Rectal smooth muscle tissue (tissue), 1 donor: ENCODE measurements at regions not wholly inside any gene's neighbourhood (a gene's known extent, or its start where the extent isn't known, plus 50 kb on each side); places are given as distances from the start of the nearest gene placed in this dataset.
"Not testable (repeated sequence)": the region's sequence is repeated elsewhere in the genome, so short reads cannot be mapped to it uniquely, and the experiment has no call there.

ENCODE experiments used
- H3K27ac ChIP-seq: one replicate; pipeline ENCODE4 v1.7.0; 2013; ENCODE audit warnings: low read depth, low read length, inconsistent platforms
- H3K27me3 ChIP-seq: one replicate; pipeline ENCODE4 v1.7.0; 2013; ENCODE audit warnings: low read length; ENCODE audit not compliant: control insufficient read depth, insufficient read depth
- H3K36me3 ChIP-seq: one replicate; pipeline ENCODE4 v1.7.0; 2013; ENCODE audit warnings: low read length; ENCODE audit not compliant: control insufficient read depth, insufficient read depth
- H3K4me1 ChIP-seq: one replicate; pipeline ENCODE4 v1.7.0; 2013; ENCODE audit warnings: low read length; ENCODE audit not compliant: control insufficient read depth, insufficient read depth
- H3K4me3 ChIP-seq: one replicate; pipeline ENCODE4 v1.7.0; 2013; ENCODE audit warnings: low read length
- H3K9ac ChIP-seq: one replicate; pipeline ENCODE4 v1.7.0; 2013; ENCODE audit warnings: low read length

DNA sequence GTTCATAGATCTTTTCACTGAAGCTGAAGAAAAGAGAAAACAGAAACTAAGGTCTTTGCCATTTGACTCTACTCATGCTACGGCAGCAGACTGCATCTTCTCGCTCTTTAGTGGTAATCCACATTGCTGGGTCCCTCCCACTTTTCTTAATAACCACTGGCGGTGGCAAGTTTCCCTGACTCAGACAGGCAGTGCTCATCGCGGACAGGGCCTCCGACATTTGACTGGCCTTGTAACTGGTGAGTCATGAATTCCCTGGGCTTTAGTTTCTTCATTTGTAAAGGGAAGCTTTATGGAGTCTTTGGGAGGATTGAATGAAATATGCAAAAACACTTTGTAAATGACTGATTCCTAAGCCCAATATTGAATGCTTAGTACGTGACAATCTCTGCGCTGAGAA lies 238.2 kb upstream of the RBBP8 start:
- Histone ChIP-seq H3K27me3 (no peaks in the 10 kb centered on the region), H3K4me1 (peaks cover 3% of the 10 kb centered on the region), H3K9ac (no peak overlapping the region), H3K36me3 (no peaks in the 10 kb centered on the region), H3K27ac (no peak overlapping the region), H3K4me3 (no peak overlapping the region)

DNA sequence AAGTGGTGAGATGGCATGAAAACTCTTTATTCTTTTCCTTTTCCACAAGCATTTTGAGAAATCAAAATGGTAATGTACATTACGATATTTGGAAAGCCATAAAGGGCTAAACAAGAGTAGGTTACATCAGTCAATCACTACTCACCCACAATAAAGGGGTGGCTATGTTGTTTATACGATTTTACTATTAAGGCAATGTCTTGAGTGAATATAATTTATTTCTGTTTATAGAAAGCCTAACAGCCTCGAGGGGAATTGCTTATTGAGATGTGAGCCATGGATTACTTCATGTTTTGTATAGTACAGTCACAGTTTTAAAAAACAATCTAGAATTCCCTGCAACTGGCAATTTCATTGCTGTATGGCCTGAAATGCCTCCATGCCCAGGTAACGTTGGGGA lies 237.5 kb upstream of the RBBP8 start:
- H3K4me1 ChIP-seq, result peaks cover 3% of the 10 kb centered on the region
- H3K27ac ChIP-seq, result no peak overlapping the region
- H3K9ac ChIP-seq, result no peak overlapping the region
- H3K36me3 ChIP-seq, result no peaks in the 10 kb centered on the region
- H3K27me3 ChIP-seq, result no peaks in the 10 kb centered on the region
- no peak overlapping the region for H3K4me3 ChIP-seq

DNA sequence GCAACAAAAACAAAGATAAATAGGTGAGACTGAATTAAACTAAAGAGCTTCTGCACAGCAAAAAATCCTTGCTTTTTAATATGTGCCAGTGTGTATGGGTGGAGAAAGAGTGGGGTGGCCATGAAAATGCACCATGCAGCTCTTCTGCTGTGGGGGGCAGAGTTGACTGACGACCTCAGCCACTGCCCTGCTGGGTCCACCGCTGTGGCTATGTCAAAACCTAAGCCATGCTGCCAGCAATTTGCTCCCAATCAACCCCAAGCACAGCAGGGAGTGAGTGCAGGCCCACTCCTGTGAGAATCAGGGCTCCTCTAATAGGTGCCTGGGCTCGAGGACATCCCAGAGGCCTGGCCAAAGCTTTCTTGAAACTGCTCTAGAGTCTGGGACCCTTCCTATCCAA lies 235.6 kb upstream of the RBBP8 start:
- H3K9ac ChIP-seq, result no peak overlapping the region

DNA sequence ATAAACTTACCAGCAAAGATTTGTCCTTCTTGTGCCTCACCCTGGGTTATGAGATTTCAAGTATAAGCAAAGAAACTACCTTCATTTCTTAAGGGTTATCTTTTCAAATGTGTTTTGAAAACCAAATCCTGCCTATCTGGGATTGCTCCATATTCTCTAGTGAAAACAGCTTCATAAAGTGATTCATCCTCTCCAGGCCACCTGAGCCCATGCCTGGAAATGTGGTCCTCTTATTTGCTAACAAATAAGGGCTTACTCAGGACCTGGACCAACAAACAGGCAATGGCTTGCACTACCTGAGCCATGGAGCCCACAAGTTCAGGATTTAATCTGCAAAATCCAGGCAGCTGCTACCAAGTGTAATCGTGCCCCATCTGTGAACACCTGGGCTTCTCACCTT lies 234.4 kb upstream of the RBBP8 start:
- peaks cover 10% of the 10 kb centered on the region for H3K4me1 ChIP-seq
- H3K27ac ChIP-seq, result no peak overlapping the region
- H3K4me3 ChIP-seq, result no peak overlapping the region
- no peaks in the 10 kb centered on the region for H3K36me3 ChIP-seq
- H3K9ac ChIP-seq, result no peak overlapping the region
- H3K27me3 ChIP-seq, result no peaks in the 10 kb centered on the region

More for the DNA sequence above, 235.6 kb upstream of the RBBP8 start:
- Histone ChIP-seq H3K36me3 (no peaks in the 10 kb centered on the region), H3K4me3 (no peak overlapping the region), H3K27me3 (no peaks in the 10 kb centered on the region), H3K4me1 (peaks cover 10% of the 10 kb centered on the region), H3K27ac (no peak overlapping the region)

DNA sequence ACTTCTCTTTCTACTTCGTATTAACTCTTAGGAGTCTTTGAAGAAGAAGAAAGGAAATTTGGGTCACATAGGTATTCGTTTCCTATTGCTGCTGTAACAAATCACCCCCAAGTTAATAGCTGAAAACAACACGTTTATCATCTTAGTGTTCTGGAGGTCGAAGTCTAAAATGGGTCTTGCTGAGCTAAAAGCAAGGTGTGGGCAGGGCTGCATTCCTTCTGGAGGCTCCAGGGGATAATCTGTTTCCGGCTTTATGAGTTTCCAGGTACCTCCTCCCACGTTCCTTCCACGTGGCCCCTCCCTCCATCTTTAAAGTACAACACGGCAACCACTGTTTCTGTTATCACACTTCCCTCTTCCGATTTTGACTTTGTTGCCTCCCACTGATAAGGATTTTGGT lies 233.5 kb upstream of the RBBP8 start:
- no peak overlapping the region for H3K4me3 ChIP-seq
- H3K36me3 ChIP-seq, result no peaks in the 10 kb centered on the region
- peaks cover 10% of the 10 kb centered on the region for H3K4me1 ChIP-seq
- H3K27ac ChIP-seq, result no peak overlapping the region
- H3K27me3 ChIP-seq, result no peaks in the 10 kb centered on the region
- H3K9ac ChIP-seq, result no peak overlapping the region

DNA sequence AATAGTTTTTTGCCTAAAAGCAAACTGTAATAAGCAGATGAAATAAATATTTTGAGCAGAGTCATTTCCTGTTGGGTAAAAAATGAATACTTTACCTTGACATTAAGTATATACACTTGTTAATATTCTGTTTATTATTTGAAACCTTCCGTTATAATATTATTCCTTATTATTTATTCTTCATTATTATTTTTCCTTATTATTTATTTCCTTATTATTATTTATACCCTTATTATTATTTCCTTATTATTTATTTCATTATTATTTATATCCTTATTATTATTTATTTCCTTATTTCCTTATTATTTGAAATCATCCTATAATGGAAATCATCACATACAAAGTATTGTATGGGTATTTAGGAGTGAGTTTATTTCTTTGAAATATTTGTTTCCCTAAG lies 232.2 kb upstream of the RBBP8 start:
- H3K27ac ChIP-seq, result no peak overlapping the region
- H3K4me1 ChIP-seq, result peaks cover 10% of the 10 kb centered on the region
- no peak overlapping the region for H3K4me3 ChIP-seq
- H3K27me3 ChIP-seq, result no peaks in the 10 kb centered on the region
- H3K36me3 ChIP-seq, result no peaks in the 10 kb centered on the region
- H3K9ac ChIP-seq, result no peak overlapping the region

DNA sequence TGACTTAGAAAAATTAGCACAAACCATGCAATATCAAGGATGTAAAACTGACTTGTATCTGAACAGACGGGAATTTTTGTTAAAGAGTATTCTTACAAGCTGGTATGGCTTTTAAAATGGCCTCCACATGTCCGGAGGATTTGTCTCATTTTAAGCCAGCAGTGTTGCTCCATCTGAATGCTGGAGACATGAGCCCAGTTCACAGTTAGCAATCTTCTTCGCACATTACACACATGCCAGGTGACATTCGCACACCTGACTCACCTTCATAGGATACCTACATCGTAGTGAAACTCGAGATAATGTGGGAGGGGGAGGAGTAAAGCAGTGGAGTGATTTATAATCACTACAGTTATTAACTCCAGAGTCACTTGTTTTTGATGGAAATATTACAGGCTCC lies 231.8 kb upstream of the RBBP8 start:
- H3K27ac ChIP-seq, result no peak overlapping the region
- H3K27me3 ChIP-seq, result no peaks in the 10 kb centered on the region
- no peak overlapping the region for H3K9ac ChIP-seq
- H3K4me1 ChIP-seq, result peaks cover 7% of the 10 kb centered on the region
- H3K4me3 ChIP-seq, result no peak overlapping the region
- no peaks in the 10 kb centered on the region for H3K36me3 ChIP-seq

DNA sequence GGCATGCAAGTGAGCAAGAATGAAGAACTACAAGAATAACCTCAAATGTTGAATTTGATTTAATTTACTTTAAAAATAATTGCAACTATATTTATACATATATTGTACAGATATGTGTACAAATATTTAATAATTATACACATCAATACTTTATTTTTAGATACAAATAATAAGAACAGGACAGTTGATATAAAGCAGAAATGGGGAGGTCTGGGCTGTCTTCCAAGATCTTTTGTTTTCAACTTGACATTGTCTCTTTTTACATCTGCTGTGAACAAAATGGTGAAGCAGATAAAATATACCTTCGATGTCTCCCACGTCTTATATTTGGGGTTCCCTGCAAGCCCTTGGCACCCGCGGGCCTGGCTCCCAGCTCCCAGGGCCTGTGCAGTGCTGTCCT lies 231.3 kb upstream of the RBBP8 start:
- no peak overlapping the region for H3K4me3 ChIP-seq
- no peak overlapping the region for H3K9ac ChIP-seq
- H3K4me1 ChIP-seq, result peaks cover 7% of the 10 kb centered on the region
- H3K27ac ChIP-seq, result no peak overlapping the region
- no peaks in the 10 kb centered on the region for H3K36me3 ChIP-seq
- H3K27me3 ChIP-seq, result no peaks in the 10 kb centered on the region

DNA sequence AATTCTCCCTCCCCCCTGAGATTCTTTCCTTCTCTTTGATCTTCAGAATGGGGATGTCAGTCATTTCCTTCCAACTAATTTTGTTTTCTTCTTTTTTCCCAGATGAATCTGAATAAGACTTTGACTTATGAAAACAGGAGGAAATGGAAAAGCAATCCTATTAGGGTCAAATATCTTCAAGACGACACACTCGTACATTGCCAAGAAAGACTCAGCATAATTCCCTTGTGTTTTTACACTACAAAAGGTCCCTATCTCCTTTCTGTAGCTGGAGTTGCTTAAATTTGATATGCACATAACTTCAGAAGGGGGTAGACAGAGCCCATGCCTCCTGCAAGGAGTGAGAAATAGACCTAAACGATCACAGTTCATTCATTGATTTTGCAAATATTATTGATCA lies 230.3 kb upstream of the RBBP8 start:
- H3K4me3 ChIP-seq, result no peak overlapping the region
- peaks cover 7% of the 10 kb centered on the region for H3K4me1 ChIP-seq
- H3K27me3 ChIP-seq, result no peaks in the 10 kb centered on the region
- H3K36me3 ChIP-seq, result no peaks in the 10 kb centered on the region
- H3K9ac ChIP-seq, result no peak overlapping the region
- H3K27ac ChIP-seq, result no peak overlapping the region

DNA sequence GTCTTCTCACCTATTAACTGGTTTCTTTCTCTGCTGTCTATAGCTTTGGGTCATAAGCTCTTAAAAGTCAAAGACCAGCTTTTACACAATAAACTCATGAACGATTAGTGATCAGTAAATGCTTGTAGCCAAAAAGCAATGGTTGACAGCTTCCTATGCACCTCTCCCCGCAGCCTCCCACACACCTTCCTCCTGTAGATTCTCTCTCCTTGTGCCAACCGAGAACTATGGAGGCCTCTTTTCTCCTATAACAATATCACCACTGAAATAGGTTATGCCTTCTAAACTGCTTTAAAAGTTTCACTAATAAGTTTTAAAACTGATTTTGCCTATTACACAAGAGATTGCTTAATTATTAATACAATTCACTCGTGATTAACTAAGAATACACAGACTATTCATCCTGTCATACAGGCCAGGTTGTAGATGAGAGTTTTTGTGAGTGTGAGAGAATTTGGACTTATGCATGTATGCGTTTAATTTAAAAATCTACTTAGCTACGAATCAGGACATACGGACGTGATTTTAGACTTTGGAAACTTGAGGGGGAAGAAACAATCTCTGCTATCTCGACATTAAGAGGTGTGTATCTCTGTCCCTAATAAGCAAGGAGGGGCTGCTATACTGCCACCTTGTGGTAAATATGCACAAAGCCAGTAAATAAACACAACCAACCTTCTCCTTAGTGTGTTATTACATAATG lies 229.1 kb upstream of the RBBP8 start:
- Histone ChIP-seq H3K4me3 (no peak overlapping the region), H3K27me3 (no peaks in the 10 kb centered on the region), H3K4me1 (peaks cover 7% of the 10 kb centered on the region), H3K9ac (no peak overlapping the region), H3K27ac (no peak overlapping the region), H3K36me3 (no peaks in the 10 kb centered on the region)

DNA sequence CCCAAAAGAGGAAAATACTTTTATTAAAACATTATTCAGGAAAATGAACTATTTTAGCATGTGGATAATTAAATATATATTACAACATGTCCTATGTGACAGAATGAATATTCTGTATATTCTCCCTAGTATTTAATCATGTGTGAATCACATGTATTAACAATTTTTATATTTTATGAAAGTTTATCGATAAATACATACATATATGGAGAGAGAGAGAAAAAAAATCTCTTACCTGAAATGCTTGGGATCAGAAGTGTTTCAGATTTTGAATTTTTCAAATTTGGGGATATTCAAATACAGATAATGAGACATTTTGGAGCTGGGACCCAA lies 228.6 kb upstream of the RBBP8 start:
- no peaks in the 10 kb centered on the region for H3K27me3 ChIP-seq
- no peak overlapping the region for H3K4me3 ChIP-seq
- H3K9ac ChIP-seq, result no peak overlapping the region
- no peaks in the 10 kb centered on the region for H3K36me3 ChIP-seq
- peaks cover 7% of the 10 kb centered on the region for H3K4me1 ChIP-seq
- H3K27ac ChIP-seq, result no peak overlapping the region

DNA sequence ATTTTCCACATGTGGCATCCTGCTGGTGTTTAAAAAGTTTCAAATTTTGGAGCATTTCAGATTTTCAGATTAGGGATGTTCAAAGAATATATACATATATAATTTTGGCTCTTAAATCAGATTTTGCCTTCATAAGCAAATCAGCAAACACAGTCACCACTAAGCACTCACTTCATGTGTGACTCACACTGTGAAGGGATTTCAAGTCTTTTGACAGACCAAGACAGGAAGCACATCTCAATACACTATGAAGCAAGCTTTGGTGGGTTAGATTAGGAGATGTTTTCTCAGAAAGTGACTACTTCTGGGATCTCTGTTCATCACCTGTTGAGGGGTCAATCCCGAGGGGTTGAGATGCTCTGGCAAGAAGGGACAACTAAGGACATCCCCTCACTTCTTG lies 227.8 kb upstream of the RBBP8 start:
- H3K4me3 ChIP-seq, result no peak overlapping the region
- H3K36me3 ChIP-seq, result no peaks in the 10 kb centered on the region
- no peak overlapping the region for H3K9ac ChIP-seq
- H3K27ac ChIP-seq, result no peak overlapping the region
- H3K27me3 ChIP-seq, result no peaks in the 10 kb centered on the region
- H3K4me1 ChIP-seq, result peaks cover 7% of the 10 kb centered on the region

DNA sequence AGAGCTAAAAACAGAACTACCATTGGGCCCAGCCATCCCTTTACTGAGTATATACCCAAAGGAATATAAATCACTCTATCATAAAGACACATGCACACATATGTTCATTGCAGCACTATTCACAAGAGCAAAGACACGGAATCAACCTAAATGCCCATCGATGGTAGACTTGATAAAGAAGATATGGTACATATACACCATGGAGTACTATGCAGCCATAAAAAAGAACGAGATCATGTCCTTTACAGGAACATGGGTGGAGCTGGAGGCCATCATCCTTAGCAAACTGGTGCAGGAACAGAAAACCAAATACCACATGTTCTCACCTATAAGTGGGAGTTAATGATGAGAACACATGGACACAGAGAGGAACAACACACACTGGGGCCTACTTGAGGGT lies 227.1 kb upstream of the RBBP8 start:
- not testable (repeated sequence) for H3K4me1 ChIP-seq, H3K4me3 ChIP-seq, H3K27ac ChIP-seq, H3K36me3 ChIP-seq, H3K27me3 ChIP-seq, H3K9ac ChIP-seq
